ENCODE measurements at regions not wholly inside any gene's neighbourhood (a gene's known extent, or its start where the extent isn't known, plus 50 kb on each side); places are given as distances from the start of the nearest gene placed in this dataset.

- Histone ChIP-seq H3K36me3 (ENCODE audit: insufficient read depth, low read depth, low read length) (no peaks in the 10 kb centered on the region), H3K9me3 (ENCODE audit: insufficient read depth, low read depth, low read length) (no peaks in the 10 kb centered on the region), H3K27me3 (ENCODE audit: insufficient read depth, low read length) (no peaks in the 10 kb centered on the region), H3K4me1 (ENCODE audit: insufficient read depth, low read length) (peaks cover 4% of the 10 kb centered on the region; the same call in 1 of the 2 replicates), H3K9ac (ENCODE audit: low read depth, low read length) (no peak overlapping the region), H3K27ac (ENCODE audit: low read length) (no peak overlapping the region), H3K4me3 (ENCODE audit: low read length) (no peak overlapping the region)
Measured at GRCh38 chr17:36679815-36680467, 78.6 kb downstream of the MRM1 start.

GRCh38 chr17:36680701-36681202 is 79.4 kb downstream of the MRM1 start:
- H3K4me1 ChIP-seq (ENCODE audit: insufficient read depth, low read length): peaks cover 4% of the 10 kb centered on the region; the same call in 1 of the 2 replicates
- no peak overlapping the region for H3K9ac ChIP-seq (ENCODE audit: low read depth, low read length)
- no peak overlapping the region for H3K27ac ChIP-seq (ENCODE audit: low read length)
- H3K27me3 ChIP-seq (ENCODE audit: insufficient read depth, low read length): no peaks in the 10 kb centered on the region
- no peaks in the 10 kb centered on the region for H3K9me3 ChIP-seq (ENCODE audit: insufficient read depth, low read depth, low read length)
- H3K36me3 ChIP-seq (ENCODE audit: insufficient read depth, low read depth, low read length): no peaks in the 10 kb centered on the region
- H3K4me3 ChIP-seq (ENCODE audit: low read length): no peak overlapping the region

GRCh38 chr17:36682773-36683172 is 81.4 kb downstream of the MRM1 start:
- no peak overlapping the region for H3K27ac ChIP-seq (ENCODE audit: low read length)
- no peaks in the 10 kb centered on the region for H3K36me3 ChIP-seq (ENCODE audit: insufficient read depth, low read depth, low read length)
- H3K4me3 ChIP-seq (ENCODE audit: low read length): no peak overlapping the region
- peaks cover 3% of the 10 kb centered on the region; the same call in 1 of the 2 replicates for H3K27me3 ChIP-seq (ENCODE audit: insufficient read depth, low read length)
- no peaks in the 10 kb centered on the region for H3K9me3 ChIP-seq (ENCODE audit: insufficient read depth, low read depth, low read length)
- no peak overlapping the region for H3K9ac ChIP-seq (ENCODE audit: low read depth, low read length)
- H3K4me1 ChIP-seq (ENCODE audit: insufficient read depth, low read length): peaks cover 4% of the 10 kb centered on the region; the same call in 1 of the 2 replicates

- H3K36me3 ChIP-seq (ENCODE audit: insufficient read depth, low read depth, low read length): no peaks in the 10 kb centered on the region
Measured at GRCh38 chr17:36683387-36683786, 82.0 kb downstream of the MRM1 start.

DNA sequence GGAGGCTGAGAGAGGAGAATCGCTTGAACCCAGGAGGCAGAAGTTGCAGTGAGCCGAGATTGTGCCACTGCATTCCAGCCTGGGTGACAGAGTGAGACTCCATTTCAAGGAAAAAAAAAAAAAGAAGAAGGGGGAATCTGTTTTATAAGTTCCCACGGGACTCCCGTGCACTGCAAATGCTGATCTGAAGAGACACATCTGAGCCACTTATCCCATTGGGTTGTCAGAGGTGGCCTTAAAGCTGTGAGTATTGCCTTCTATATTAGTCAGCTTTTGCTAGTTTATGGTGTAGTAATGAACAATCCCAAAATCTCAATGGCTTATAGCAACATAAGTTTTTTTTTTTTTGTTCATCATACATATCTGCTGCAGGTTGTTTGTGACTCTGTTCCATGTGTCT is 82.8 kb downstream of the MRM1 start:
- H3K9ac ChIP-seq (ENCODE audit: low read depth, low read length): no peak overlapping the region
- peaks cover 3% of the 10 kb centered on the region; the same call in 1 of the 2 replicates for H3K27me3 ChIP-seq (ENCODE audit: insufficient read depth, low read length)
- H3K9me3 ChIP-seq (ENCODE audit: insufficient read depth, low read depth, low read length): no peaks in the 10 kb centered on the region
- no peaks in the 10 kb centered on the region for H3K36me3 ChIP-seq (ENCODE audit: insufficient read depth, low read depth, low read length)
- peaks cover 4% of the 10 kb centered on the region; the same call in 1 of the 2 replicates for H3K4me1 ChIP-seq (ENCODE audit: insufficient read depth, low read length)
- H3K27ac ChIP-seq (ENCODE audit: low read length): no peak overlapping the region
- no peak overlapping the region for H3K4me3 ChIP-seq (ENCODE audit: low read length)

More at GRCh38 chr17:36683387-36683786, 82.0 kb downstream of the MRM1 start:
- Histone ChIP-seq H3K9me3 (ENCODE audit: insufficient read depth, low read depth, low read length) (no peaks in the 10 kb centered on the region), H3K9ac (ENCODE audit: low read depth, low read length) (no peak overlapping the region), H3K4me1 (ENCODE audit: insufficient read depth, low read length) (peaks cover 4% of the 10 kb centered on the region; the same call in 1 of the 2 replicates), H3K27ac (ENCODE audit: low read length) (no peak overlapping the region), H3K4me3 (ENCODE audit: low read length) (no peak overlapping the region), H3K27me3 (ENCODE audit: insufficient read depth, low read length) (peaks cover 3% of the 10 kb centered on the region; the same call in 1 of the 2 replicates)

- Histone ChIP-seq H3K27ac (ENCODE audit: low read length) (no peak overlapping the region), H3K36me3 (ENCODE audit: insufficient read depth, low read depth, low read length) (no peaks in the 10 kb centered on the region), H3K4me3 (ENCODE audit: low read length) (no peak overlapping the region), H3K4me1 (ENCODE audit: insufficient read depth, low read length) (peaks cover under 1% of the 10 kb centered on the region; the same call in 1 of the 2 replicates), H3K27me3 (ENCODE audit: insufficient read depth, low read length) (peaks cover 3% of the 10 kb centered on the region; the same call in 1 of the 2 replicates), H3K9ac (ENCODE audit: low read depth, low read length) (no peak overlapping the region), H3K9me3 (ENCODE audit: insufficient read depth, low read depth, low read length) (no peaks in the 10 kb centered on the region)
Measured at GRCh38 chr17:36686123-36686669, 84.8 kb downstream of the MRM1 start.

GRCh38 chr17:36687736-36688135 is 86.4 kb downstream of the MRM1 start:
- Histone ChIP-seq H3K4me1 (ENCODE audit: insufficient read depth, low read length) (peaks cover 3% of the 10 kb centered on the region; the same call in 1 of the 2 replicates), H3K27ac (ENCODE audit: low read length) (no peak overlapping the region), H3K27me3 (ENCODE audit: insufficient read depth, low read length) (peaks cover 7% of the 10 kb centered on the region; the same call in 1 of the 2 replicates), H3K9ac (ENCODE audit: low read depth, low read length) (no peak overlapping the region), H3K36me3 (ENCODE audit: insufficient read depth, low read depth, low read length) (no peaks in the 10 kb centered on the region), H3K4me3 (ENCODE audit: low read length) (no peak overlapping the region), H3K9me3 (ENCODE audit: insufficient read depth, low read depth, low read length) (no peaks in the 10 kb centered on the region)

- Histone ChIP-seq H3K4me3 (ENCODE audit: low read length) (no peak overlapping the region), H3K4me1 (ENCODE audit: insufficient read depth, low read length) (peaks cover 3% of the 10 kb centered on the region; the same call in 1 of the 2 replicates), H3K9ac (ENCODE audit: low read depth, low read length) (no peak overlapping the region), H3K27ac (ENCODE audit: low read length) (no peak overlapping the region), H3K36me3 (ENCODE audit: insufficient read depth, low read depth, low read length) (no peaks in the 10 kb centered on the region), H3K9me3 (ENCODE audit: insufficient read depth, low read depth, low read length) (no peaks in the 10 kb centered on the region), H3K27me3 (ENCODE audit: insufficient read depth, low read length) (peaks cover 7% of the 10 kb centered on the region; the same call in 1 of the 2 replicates)
Measured at GRCh38 chr17:36689089-36689667, 87.8 kb downstream of the MRM1 start.

GRCh38 chr17:36690190-36690589 is 88.8 kb downstream of the MRM1 start:
- Histone ChIP-seq H3K27me3 (ENCODE audit: insufficient read depth, low read length) (peaks cover 7% of the 10 kb centered on the region; the same call in 1 of the 2 replicates), H3K4me3 (ENCODE audit: low read length) (no peak overlapping the region), H3K9ac (ENCODE audit: low read depth, low read length) (no peak overlapping the region)

GRCh38 chr17:36691606-36692005 is 90.2 kb downstream of the MRM1 start:
- H3K27ac ChIP-seq (ENCODE audit: low read length): no peak overlapping the region
- no peaks in the 10 kb centered on the region for H3K36me3 ChIP-seq (ENCODE audit: insufficient read depth, low read depth, low read length)
- H3K9me3 ChIP-seq (ENCODE audit: insufficient read depth, low read depth, low read length): no peaks in the 10 kb centered on the region
- no peak overlapping the region for H3K9ac ChIP-seq (ENCODE audit: low read depth, low read length)
- H3K4me1 ChIP-seq (ENCODE audit: insufficient read depth, low read length): peaks cover 3% of the 10 kb centered on the region; the same call in 1 of the 2 replicates
- peaks cover 4% of the 10 kb centered on the region; the same call in 1 of the 2 replicates for H3K27me3 ChIP-seq (ENCODE audit: insufficient read depth, low read length)
- no peak overlapping the region for H3K4me3 ChIP-seq (ENCODE audit: low read length)

More at GRCh38 chr17:36690190-36690589, 88.8 kb downstream of the MRM1 start:
- Histone ChIP-seq H3K27ac (ENCODE audit: low read length) (no peak overlapping the region), H3K9me3 (ENCODE audit: insufficient read depth, low read depth, low read length) (no peaks in the 10 kb centered on the region), H3K4me1 (ENCODE audit: insufficient read depth, low read length) (peaks cover 3% of the 10 kb centered on the region; the same call in 1 of the 2 replicates), H3K36me3 (ENCODE audit: insufficient read depth, low read depth, low read length) (no peaks in the 10 kb centered on the region)

DNA sequence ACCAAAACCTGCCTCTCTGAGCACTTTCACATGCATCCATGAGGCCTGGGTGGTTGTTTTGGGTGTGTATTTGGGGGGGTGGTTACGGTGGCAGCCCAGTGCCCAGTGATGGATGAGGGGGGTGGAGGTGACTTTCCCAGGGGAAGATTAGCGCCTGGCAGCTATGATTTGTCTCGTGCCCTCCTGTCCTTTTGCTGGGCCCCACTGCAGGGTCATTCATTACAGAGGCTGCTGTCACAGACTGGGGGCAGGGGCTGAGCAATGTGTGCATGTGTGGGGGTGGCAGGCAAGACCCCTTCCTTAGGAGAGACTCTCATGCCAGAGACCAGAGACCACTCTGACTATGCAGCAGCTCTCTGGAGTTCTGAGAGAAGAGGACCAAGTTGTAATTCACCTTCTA is 93.7 kb downstream of the MRM1 start:
- H3K4me1 ChIP-seq (ENCODE audit: insufficient read depth, low read length): peaks cover 6% of the 10 kb centered on the region; the same call in 1 of the 2 replicates
- no peak overlapping the region for H3K4me3 ChIP-seq (ENCODE audit: low read length)
- H3K9me3 ChIP-seq (ENCODE audit: insufficient read depth, low read depth, low read length): no peaks in the 10 kb centered on the region
- no peaks in the 10 kb centered on the region for H3K36me3 ChIP-seq (ENCODE audit: insufficient read depth, low read depth, low read length)
- peaks cover 20% of the 10 kb centered on the region for H3K27me3 ChIP-seq (ENCODE audit: insufficient read depth, low read length)
- no peak overlapping the region for H3K9ac ChIP-seq (ENCODE audit: low read depth, low read length)
- no peak overlapping the region for H3K27ac ChIP-seq (ENCODE audit: low read length)

Data from iPS-20b (cell line).